H9 (cell line): ENCODE measurements at regions not wholly inside any gene's neighbourhood (a gene's known extent, or its start where the extent isn't known, plus 50 kb on each side); places are given as distances from the start of the nearest gene placed in this dataset.

Source experiments
- DNase-seq: peaks from one replicate; pipeline ENCODE4 v3.0.0-alpha.2; 2017
- H2AFZ ChIP-seq: one replicate; pipeline ENCODE4 v1.6.1; 2013; ENCODE audit warnings: mild to moderate bottlenecking, low read length, control low read depth, moderate library complexity
- H2AK5ac ChIP-seq: 2 replicates; pipeline ENCODE4 v1.6.1; 2013; ENCODE audit warnings: low read length, control low read depth, mixed read lengths; ENCODE audit not compliant: insufficient read length
- H2BK120ac ChIP-seq: one replicate; pipeline ENCODE4 v1.6.1; 2013; ENCODE audit warnings: low read depth, mild to moderate bottlenecking, low read length, control low read depth, inconsistent platforms; ENCODE audit not compliant: poor library complexity, severe bottlenecking
- H2BK12ac ChIP-seq: 2 replicates; pipeline ENCODE4 v1.6.1; 2013; ENCODE audit warnings: low read length, control low read depth, mixed read lengths, low read depth; ENCODE audit not compliant: insufficient read length
- H2BK15ac ChIP-seq: 2 replicates; pipeline ENCODE4 v1.6.1; 2013; ENCODE audit warnings: low read depth, low read length, control low read depth
- H2BK20ac ChIP-seq: one replicate; pipeline ENCODE4 v1.6.1; 2013; ENCODE audit warnings: low read depth, mild to moderate bottlenecking, low read length, control low read depth, inconsistent platforms; ENCODE audit not compliant: poor library complexity, severe bottlenecking
- H2BK5ac ChIP-seq: 2 replicates; pipeline ENCODE4 v1.6.1; 2013; ENCODE audit warnings: low read length, control low read depth, mixed read lengths; ENCODE audit not compliant: insufficient read length
- H3K14ac ChIP-seq: 2 replicates; pipeline ENCODE4 v1.6.1; 2013; ENCODE audit warnings: low read length, control low read depth; ENCODE audit not compliant: insufficient read depth
- H3K18ac ChIP-seq: 2 replicates; pipeline ENCODE4 v1.6.1; 2013; ENCODE audit warnings: low read depth, mild to moderate bottlenecking, mixed read lengths, low read length, control low read depth; ENCODE audit not compliant: insufficient read length
- H3K23ac ChIP-seq: 2 replicates; pipeline ENCODE4 v1.6.1; 2013; ENCODE audit warnings: low read length, control low read depth, mixed read lengths, low read depth; ENCODE audit not compliant: insufficient read length
- H3K23me2 ChIP-seq: 2 replicates; pipeline ENCODE4 v1.6.1; 2013; ENCODE audit warnings: low read depth, mild to moderate bottlenecking, mixed read lengths, low read length, control low read depth; ENCODE audit not compliant: insufficient read length, poor library complexity, severe bottlenecking
- H3K27ac ChIP-seq: 2 replicates; pipeline ENCODE4 v1.5.1; 2013; ENCODE audit warnings: low read length, control low read depth, mixed read lengths, low read depth; ENCODE audit not compliant: insufficient read length
- H3K27me3 ChIP-seq: 2 replicates; pipeline ENCODE4 v1.6.1; 2013; ENCODE audit warnings: low read length, control low read depth, inconsistent platforms; ENCODE audit not compliant: insufficient read depth
- H3K4ac ChIP-seq: 2 replicates; pipeline ENCODE4 v1.6.1; 2013; ENCODE audit warnings: low read depth, mild to moderate bottlenecking, control low read depth, inconsistent platforms, low read length, moderate library complexity
- H3K4me1 ChIP-seq: 2 replicates; pipeline ENCODE4 v1.6.1; 2013; ENCODE audit warnings: low read length, control low read depth, inconsistent platforms; ENCODE audit not compliant: insufficient read depth
- H3K4me2 ChIP-seq: 2 replicates; pipeline ENCODE4 v1.6.1; 2013; ENCODE audit warnings: low read length, control low read depth, mixed read lengths; ENCODE audit not compliant: insufficient read length, insufficient read depth
- H3K56ac ChIP-seq: 2 replicates; pipeline ENCODE4 v1.6.1; 2013; ENCODE audit warnings: low read depth, mild to moderate bottlenecking, mixed read lengths, low read length, control low read depth; ENCODE audit not compliant: insufficient read length
- H3K79me1 ChIP-seq: 2 replicates; pipeline ENCODE4 v1.6.1; 2013; ENCODE audit warnings: low read depth, mild to moderate bottlenecking, moderate library complexity, low read length, control low read depth, inconsistent platforms; ENCODE audit not compliant: insufficient read depth, poor library complexity, severe bottlenecking
- H3K79me2 ChIP-seq: 2 replicates; pipeline ENCODE4 v1.6.1; 2013; ENCODE audit warnings: low read length, control low read depth, inconsistent platforms; ENCODE audit not compliant: insufficient read depth
- H3K9ac ChIP-seq: 2 replicates; pipeline ENCODE4 v1.6.1; 2013; ENCODE audit warnings: low read length, control low read depth, mixed read lengths; ENCODE audit not compliant: insufficient read length; ENCODE audit errors: extremely low read depth
- H3K9me3 ChIP-seq: one replicate; pipeline ENCODE4 v1.6.1; 2013; ENCODE audit warnings: low read depth, low read length, inconsistent platforms; ENCODE audit not compliant: control insufficient read depth
- H3T11ph ChIP-seq: one replicate; pipeline ENCODE4 v1.6.1; 2013; ENCODE audit warnings: mild to moderate bottlenecking, low read length, control low read depth, inconsistent platforms
- H4K20me1 ChIP-seq: one replicate; pipeline ENCODE4 v1.6.1; 2013; ENCODE audit not compliant: control insufficient read depth, insufficient read length, insufficient read depth
- H4K5ac ChIP-seq: 2 replicates; pipeline ENCODE4 v1.6.1; 2013; ENCODE audit warnings: low read depth, mild to moderate bottlenecking, mixed read lengths, low read length, control low read depth; ENCODE audit not compliant: insufficient read length
- H4K8ac ChIP-seq: replicated peaks from 2 replicates; pipeline ENCODE4 v1.6.1; 2013; ENCODE audit warnings: low read length, control low read depth, mixed read lengths, low read depth; ENCODE audit not compliant: insufficient read length
- H4K91ac ChIP-seq: 2 replicates; pipeline ENCODE4 v1.6.1; 2013; ENCODE audit warnings: low read depth, mild to moderate bottlenecking, moderate library complexity, mixed read lengths, low read length, control low read depth; ENCODE audit not compliant: insufficient read length
- H3K27ac Mint-ChIP-seq, 3 experiments: 2 replicates in 2 of 3; 3 replicates in 1 of 3; pipeline ENCODE4 v1.8.0; 2020 to 2021; ENCODE audit warnings: mixed read lengths in 3 of 3, mild to moderate bottlenecking in 1 of 3, moderate library complexity in 1 of 3
- H3K27me3 Mint-ChIP-seq: 2 replicates; pipeline ENCODE4 v1.8.0; 2021; ENCODE audit warnings: low read depth, mild to moderate bottlenecking, moderate library complexity, mixed read lengths
- H3K36me3 Mint-ChIP-seq, 3 experiments: 2 replicates in 2 of 3; 3 replicates in 1 of 3; pipeline ENCODE4 v1.8.0; 2020 to 2021; ENCODE audit warnings: low read depth in 3 of 3, mixed read lengths in 3 of 3; ENCODE audit not compliant: insufficient read depth in 1 of 3
- H3K4me1 Mint-ChIP-seq, 2 experiments: 2 replicates each; pipeline ENCODE4 v1.8.0; 2020; ENCODE audit warnings: mixed read lengths in 2 of 2
- H3K4me3 Mint-ChIP-seq, 2 experiments: 2 replicates in 1 of 2; 3 replicates in 1 of 2; pipeline ENCODE4 v1.8.0; 2020 to 2021; ENCODE audit warnings: mild to moderate bottlenecking in 2 of 2, mixed read lengths in 2 of 2, moderate library complexity in 1 of 2
- H3K9me3 Mint-ChIP-seq, 2 experiments: 2 replicates in 1 of 2; 3 replicates in 1 of 2; pipeline ENCODE4 v1.8.0; 2020; ENCODE audit warnings: mild to moderate bottlenecking in 2 of 2, mixed read lengths in 2 of 2, moderate library complexity in 1 of 2
- TF ChIP-seq, protein P1 (sequence below): fragments of 200-600 bp; sonication (generic); conservative IDR thresholded peaks from 3 replicates; pipeline ENCODE4 v1.8.0; 2021; ENCODE audit warnings: antibody characterized with exemption, mild to moderate bottlenecking

DNA sequence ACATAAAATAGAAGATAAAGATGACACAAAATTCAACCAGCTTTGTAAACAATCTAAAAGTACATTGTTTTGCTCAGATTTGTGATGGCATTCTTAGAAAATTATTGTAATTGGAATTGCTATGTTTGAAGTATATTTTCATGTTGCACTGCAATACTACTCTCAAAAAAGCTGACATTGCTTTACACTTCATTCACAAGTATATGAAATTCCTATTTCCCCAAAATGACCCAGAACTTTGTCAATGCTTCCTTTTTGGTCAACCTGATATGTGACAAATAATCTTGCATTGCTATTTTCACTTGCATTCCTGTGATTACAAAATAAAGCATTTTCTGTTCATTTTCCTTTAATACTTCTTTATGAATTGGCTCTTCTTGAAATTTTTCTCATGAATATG lies 104.1 kb upstream of the BMP5 start:
- TF ChIP-seq, protein P1, sequence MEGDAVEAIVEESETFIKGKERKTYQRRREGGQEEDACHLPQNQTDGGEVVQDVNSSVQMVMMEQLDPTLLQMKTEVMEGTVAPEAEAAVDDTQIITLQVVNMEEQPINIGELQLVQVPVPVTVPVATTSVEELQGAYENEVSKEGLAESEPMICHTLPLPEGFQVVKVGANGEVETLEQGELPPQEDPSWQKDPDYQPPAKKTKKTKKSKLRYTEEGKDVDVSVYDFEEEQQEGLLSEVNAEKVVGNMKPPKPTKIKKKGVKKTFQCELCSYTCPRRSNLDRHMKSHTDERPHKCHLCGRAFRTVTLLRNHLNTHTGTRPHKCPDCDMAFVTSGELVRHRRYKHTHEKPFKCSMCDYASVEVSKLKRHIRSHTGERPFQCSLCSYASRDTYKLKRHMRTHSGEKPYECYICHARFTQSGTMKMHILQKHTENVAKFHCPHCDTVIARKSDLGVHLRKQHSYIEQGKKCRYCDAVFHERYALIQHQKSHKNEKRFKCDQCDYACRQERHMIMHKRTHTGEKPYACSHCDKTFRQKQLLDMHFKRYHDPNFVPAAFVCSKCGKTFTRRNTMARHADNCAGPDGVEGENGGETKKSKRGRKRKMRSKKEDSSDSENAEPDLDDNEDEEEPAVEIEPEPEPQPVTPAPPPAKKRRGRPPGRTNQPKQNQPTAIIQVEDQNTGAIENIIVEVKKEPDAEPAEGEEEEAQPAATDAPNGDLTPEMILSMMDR: no peak
- Mint-ChIP-seq H3K4me1 (peaks cover 8 to 10% of the 10 kb centered on the region in 2 experiments), H3K27ac (no peak overlapping the region), H3K36me3 (no peaks in the 10 kb centered on the region), H3K9me3 (peaks cover 0 to 2% of the 10 kb centered on the region in 2 experiments; a peak in 3 of 5 replicates), H3K27me3 (no peaks in the 10 kb centered on the region), H3K4me3 (no peak overlapping the region)
- Histone ChIP-seq H2AK5ac (no peak overlapping the region), H3K27ac (no peak overlapping the region), H2AFZ (no peak overlapping the region), H4K91ac (no peak overlapping the region), H3K79me1 (no peaks in the 10 kb centered on the region), H3K23ac (no peak overlapping the region), H2BK12ac (no peak overlapping the region), H3K18ac (no peak overlapping the region), H3K79me2 (no peaks in the 10 kb centered on the region), H4K20me1 (no peaks in the 10 kb centered on the region), H3K56ac (no peak overlapping the region), H3K4me2 (no peak overlapping the region), H3K23me2 (no peaks in the 10 kb centered on the region), H4K8ac (no peak overlapping the region), H2BK5ac (no peak overlapping the region), H2BK120ac (no peak overlapping the region), H3K4ac (no peak overlapping the region), H2BK15ac (no peak overlapping the region), H3K14ac (no peak overlapping the region), H3K4me1 (no peaks in the 10 kb centered on the region), H3K27me3 (no peaks in the 10 kb centered on the region), H4K5ac (no peak overlapping the region), H3T11ph (no peak overlapping the region), H2BK20ac (no peak overlapping the region), H3K9ac (no peak overlapping the region), H3K9me3 (no peaks in the 10 kb centered on the region)
- no peak for DNase-seq
